ENCODE measurements at regions not wholly inside any gene's neighbourhood (a gene's known extent, or its start where the extent isn't known, plus 50 kb on each side); places are given as distances from the start of the nearest gene placed in this dataset.

- in situ Hi-C loops (cut with HindIII; ENCODE audit: extremely low pct_ligation_motif_present, low pct_unique_long_range_greater_than_20kb) (no loop called here), intact Hi-C loops (cut with micrococcal nuclease; ENCODE audit: unreplicated experiment) (no loop called here)
- ChIA-PET POLR2A (no interaction called here), CTCF (ENCODE audit: low intra/inter-chr PET ratio, low total read pairs) (no interaction called here)
- no peak for DNase-seq (ENCODE audit: low spot score)
- H3K9me3 ChIP-seq (ENCODE audit: low read length): no peaks in the 10 kb centered on the region
- no peak overlapping the region for H3K4me2 ChIP-seq (ENCODE audit: low read depth, low read length)
- FAIRE-seq: no peak
- no peaks in the 10 kb centered on the region for H4K20me1 ChIP-seq (ENCODE audit: insufficient read depth, low read length)
- H3K79me2 ChIP-seq (ENCODE audit: insufficient read depth, low read length): no peaks in the 10 kb centered on the region
- no peaks in the 10 kb centered on the region for H3K36me3 ChIP-seq (replicated peaks in 1 of 2; ENCODE audit: control insufficient read depth in 1 of 2, insufficient read depth in 2 of 2, low read length in 2 of 2)
- no peaks in the 10 kb centered on the region for H3K27me3 ChIP-seq (ENCODE audit: control insufficient read depth in 1 of 2, insufficient read depth in 2 of 2, low read length in 2 of 2)
- ATAC-seq: no peak
- H3K4me3 ChIP-seq (replicated peaks in 1 of 3; ENCODE audit: insufficient read depth in 1 of 3, low read depth in 2 of 3, low read length in 3 of 3): no peak overlapping the region
- no peak overlapping the region for H2AFZ ChIP-seq (ENCODE audit: low read length)
- H3K4me1 ChIP-seq (ENCODE audit: insufficient read depth, low read length): no peaks in the 10 kb centered on the region
- H3K27ac ChIP-seq (ENCODE audit: extremely low read length, insufficient read depth, low read length): no peak overlapping the region
- 6% methylated on average over 4 of the region's 4 CpGs for WGBS (ENCODE audit: low lambda C conversion rate)
- TF ChIP-seq REL (CRISPR knock-in tag; conservative IDR thresholded peaks at IDR 0.05) (no peak), SOX13 (IDR thresholded peaks at IDR 0.05) (no peak), SOX13 (CRISPR knock-in tag; conservative IDR thresholded peaks at IDR 0.05 in 1 of 2, IDR thresholded peaks at IDR 0.05 in 1 of 2) (no peak)
- H3K9ac ChIP-seq (ENCODE audit: insufficient read depth, low read depth, low read length): no peak overlapping the region
- BruUV-seq (replicated peaks): no TSS peak
Measured at GRCh38 chr18:30093376-30093775, 949.2 kb downstream of the DSC3 start.

GRCh38 chr18:30088238-30089015, 954.1 kb downstream of the DSC3 start:
- BruUV-seq (replicated peaks): no TSS peak
- TF ChIP-seq CREBL2 (CRISPR knock-in tag; IDR thresholded peaks at IDR 0.05; ENCODE audit: borderline replicate concordance) (no peak), ZNF574 (CRISPR knock-in tag; IDR thresholded peaks at IDR 0.05) (no peak), MYNN (CRISPR knock-in tag; IDR thresholded peaks at IDR 0.05; ENCODE audit: low read depth) (no peak), BHLHE40 (IDR thresholded peaks at IDR 0.05; ENCODE audit: low read length) (no peak), YEATS2 (CRISPR knock-in tag; IDR thresholded peaks at IDR 0.05; ENCODE audit: borderline replicate concordance) (no peak), TAF1 (CRISPR knock-in tag; IDR thresholded peaks at IDR 0.05) (no peak)
- TF ChIP-seq, protein P1, sequence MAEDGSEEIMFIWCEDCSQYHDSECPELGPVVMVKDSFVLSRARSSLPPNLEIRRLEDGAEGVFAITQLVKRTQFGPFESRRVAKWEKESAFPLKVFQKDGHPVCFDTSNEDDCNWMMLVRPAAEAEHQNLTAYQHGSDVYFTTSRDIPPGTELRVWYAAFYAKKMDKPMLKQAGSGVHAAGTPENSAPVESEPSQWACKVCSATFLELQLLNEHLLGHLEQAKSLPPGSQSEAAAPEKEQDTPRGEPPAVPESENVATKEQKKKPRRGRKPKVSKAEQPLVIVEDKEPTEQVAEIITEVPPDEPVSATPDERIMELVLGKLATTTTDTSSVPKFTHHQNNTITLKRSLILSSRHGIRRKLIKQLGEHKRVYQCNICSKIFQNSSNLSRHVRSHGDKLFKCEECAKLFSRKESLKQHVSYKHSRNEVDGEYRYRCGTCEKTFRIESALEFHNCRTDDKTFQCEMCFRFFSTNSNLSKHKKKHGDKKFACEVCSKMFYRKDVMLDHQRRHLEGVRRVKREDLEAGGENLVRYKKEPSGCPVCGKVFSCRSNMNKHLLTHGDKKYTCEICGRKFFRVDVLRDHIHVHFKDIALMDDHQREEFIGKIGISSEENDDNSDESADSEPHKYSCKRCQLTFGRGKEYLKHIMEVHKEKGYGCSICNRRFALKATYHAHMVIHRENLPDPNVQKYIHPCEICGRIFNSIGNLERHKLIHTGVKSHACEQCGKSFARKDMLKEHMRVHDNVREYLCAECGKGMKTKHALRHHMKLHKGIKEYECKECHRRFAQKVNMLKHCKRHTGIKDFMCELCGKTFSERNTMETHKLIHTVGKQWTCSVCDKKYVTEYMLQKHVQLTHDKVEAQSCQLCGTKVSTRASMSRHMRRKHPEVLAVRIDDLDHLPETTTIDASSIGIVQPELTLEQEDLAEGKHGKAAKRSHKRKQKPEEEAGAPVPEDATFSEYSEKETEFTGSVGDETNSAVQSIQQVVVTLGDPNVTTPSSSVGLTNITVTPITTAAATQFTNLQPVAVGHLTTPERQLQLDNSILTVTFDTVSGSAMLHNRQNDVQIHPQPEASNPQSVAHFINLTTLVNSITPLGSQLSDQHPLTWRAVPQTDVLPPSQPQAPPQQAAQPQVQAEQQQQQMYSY (CRISPR knock-in tag; IDR thresholded peaks at IDR 0.05): no peak

More at GRCh38 chr18:30088238-30089015, 954.1 kb downstream of the DSC3 start:
- no peaks in the 10 kb centered on the region for H4K20me1 ChIP-seq (ENCODE audit: insufficient read depth, low read length)
- in situ Hi-C loops (cut with HindIII; ENCODE audit: extremely low pct_ligation_motif_present, low pct_unique_long_range_greater_than_20kb): no loop called here
- H3K27ac ChIP-seq (ENCODE audit: extremely low read length, insufficient read depth, low read length): no peak overlapping the region
- no peak overlapping the region for H3K4me2 ChIP-seq (ENCODE audit: low read depth, low read length)
- H3K27me3 ChIP-seq (ENCODE audit: control insufficient read depth in 1 of 2, insufficient read depth in 2 of 2, low read length in 2 of 2): no peaks in the 10 kb centered on the region
- ChIA-PET CTCF (ENCODE audit: low intra/inter-chr PET ratio, low total read pairs) (no interaction called here), POLR2A (no interaction called here)
- no peaks in the 10 kb centered on the region for H3K4me1 ChIP-seq (ENCODE audit: insufficient read depth, low read length)
- ATAC-seq (no peak), FAIRE-seq (no peak), DNase-seq (ENCODE audit: low spot score) (no peak)
- H3K9me3 ChIP-seq (ENCODE audit: low read length): no peaks in the 10 kb centered on the region
- no peaks in the 10 kb centered on the region for H3K36me3 ChIP-seq (replicated peaks in 1 of 2; ENCODE audit: control insufficient read depth in 1 of 2, insufficient read depth in 2 of 2, low read length in 2 of 2)
- H3K4me3 ChIP-seq (replicated peaks in 1 of 3; ENCODE audit: insufficient read depth in 1 of 3, low read depth in 2 of 3, low read length in 3 of 3): no peak overlapping the region
- no peaks in the 10 kb centered on the region for H3K79me2 ChIP-seq (ENCODE audit: insufficient read depth, low read length)
- H2AFZ ChIP-seq (ENCODE audit: low read length): no peak overlapping the region
- intact Hi-C loops (cut with micrococcal nuclease; ENCODE audit: unreplicated experiment): no loop called here
- no peak overlapping the region for H3K9ac ChIP-seq (ENCODE audit: insufficient read depth, low read depth, low read length)
